Nephron (organoid): ENCODE measurements at regions not wholly inside any gene's neighbourhood (a gene's known extent, or its start where the extent isn't known, plus 50 kb on each side); places are given as distances from the start of the nearest gene placed in this dataset.
A peak's percentile ranks its signal among the peaks of the same experiment; 100 is the strongest.

Experiments used
- H3K27ac Mint-ChIP-seq, 3 experiments: 2 replicates each; pipeline ENCODE4 v1.8.0; 2020; ENCODE audit warnings: mixed read lengths in 3 of 3, mild to moderate bottlenecking in 2 of 3, moderate library complexity in 1 of 3
- H3K27me3 Mint-ChIP-seq: 2 replicates; pipeline ENCODE4 v1.8.0; 2021; ENCODE audit warnings: low read depth, mild to moderate bottlenecking, moderate library complexity, mixed read lengths
- H3K36me3 Mint-ChIP-seq: 2 replicates; pipeline ENCODE4 v1.8.0; 2020; ENCODE audit warnings: low read depth, mixed read lengths
- H3K4me1 Mint-ChIP-seq: 2 replicates; pipeline ENCODE4 v1.8.0; 2020; ENCODE audit warnings: mixed read lengths
- H3K4me3 Mint-ChIP-seq, 3 experiments: 2 replicates each; pipeline ENCODE4 v1.8.0; 2020; ENCODE audit warnings: mild to moderate bottlenecking in 3 of 3, mixed read lengths in 3 of 3, moderate library complexity in 2 of 3
- H3K9me3 Mint-ChIP-seq: 2 replicates; pipeline ENCODE4 v1.8.0; 2020; ENCODE audit warnings: mixed read lengths
- CTCF ChIP-seq, 3 experiments: fragments of 200-600 bp; sonication (generic); IDR thresholded peaks; one replicate each; pipeline ENCODE4 v1.5.0; 2021; ENCODE audit warnings: antibody characterized with exemption in 3 of 3; ENCODE audit not compliant: unreplicated experiment in 3 of 3

- no peaks in the 10 kb centered on the region for H3K27me3 Mint-ChIP-seq
- peaks cover 19% of the 10 kb centered on the region for H3K4me1 Mint-ChIP-seq
- TF ChIP-seq CTCF (IDR thresholded peaks at IDR 0.05; ENCODE audit: unreplicated experiment in 3 of 3), result no peak
- no peak overlapping the region for H3K4me3 Mint-ChIP-seq
- peaks cover 4% of the 10 kb centered on the region for H3K9me3 Mint-ChIP-seq
- H3K27ac Mint-ChIP-seq, result peak overlapping the region; percentile 3 to 59 (median 6)
- no peaks in the 10 kb centered on the region for H3K36me3 Mint-ChIP-seq
Observed at GRCh38 chr20:40294175-40294574, 394.9 kb downstream of the MAFB start.

- peaks cover 4% of the 10 kb centered on the region for H3K9me3 Mint-ChIP-seq
- H3K27me3 Mint-ChIP-seq, result no peaks in the 10 kb centered on the region
- H3K4me3 Mint-ChIP-seq, result no peak overlapping the region
- no peak for TF ChIP-seq CTCF (IDR thresholded peaks at IDR 0.05; ENCODE audit: unreplicated experiment in 3 of 3)
- H3K4me1 Mint-ChIP-seq, result peaks cover 19% of the 10 kb centered on the region
- H3K36me3 Mint-ChIP-seq, result no peaks in the 10 kb centered on the region
- H3K27ac Mint-ChIP-seq, result peak overlapping the region; percentile 3 to 59 (median 6)
Observed at GRCh38 chr20:40293740-40294139, 395.3 kb downstream of the MAFB start.

- Mint-ChIP-seq H3K9me3 (peaks cover 4% of the 10 kb centered on the region), H3K27ac (no peak overlapping the region), H3K36me3 (no peaks in the 10 kb centered on the region), H3K27me3 (no peaks in the 10 kb centered on the region), H3K4me3 (no peak overlapping the region), H3K4me1 (peaks cover 21% of the 10 kb centered on the region)
- TF ChIP-seq CTCF (IDR thresholded peaks at IDR 0.05; ENCODE audit: unreplicated experiment in 3 of 3), result no peak
Observed at GRCh38 chr20:40291493-40292135, 397.4 kb downstream of the MAFB start.

GRCh38 chr20:40287683-40288082 is 401.4 kb downstream of the MAFB start:
- Mint-ChIP-seq H3K27ac (no peak overlapping the region), H3K4me3 (no peak overlapping the region), H3K4me1 (peaks cover 8% of the 10 kb centered on the region), H3K9me3 (no peaks in the 10 kb centered on the region), H3K36me3 (no peaks in the 10 kb centered on the region), H3K27me3 (peaks cover 15% of the 10 kb centered on the region)
- TF ChIP-seq CTCF (IDR thresholded peaks at IDR 0.05; ENCODE audit: unreplicated experiment in 3 of 3), result no peak

- Mint-ChIP-seq H3K4me1 (peaks cover 13% of the 10 kb centered on the region), H3K27me3 (peaks cover 19% of the 10 kb centered on the region), H3K4me3 (no peak overlapping the region), H3K36me3 (no peaks in the 10 kb centered on the region), H3K9me3 (no peaks in the 10 kb centered on the region), H3K27ac (peak overlapping the region in 2 of 3 experiments; percentile 49 to 51)
- TF ChIP-seq CTCF (IDR thresholded peaks at IDR 0.05; ENCODE audit: unreplicated experiment in 3 of 3), result no peak
Observed at GRCh38 chr20:40286975-40287531, 402.0 kb downstream of the MAFB start.

- peaks cover 27% of the 10 kb centered on the region for H3K27me3 Mint-ChIP-seq
- TF ChIP-seq CTCF (IDR thresholded peaks at IDR 0.05; ENCODE audit: unreplicated experiment in 3 of 3), result no peak
- no peaks in the 10 kb centered on the region for H3K9me3 Mint-ChIP-seq
- no peak overlapping the region for H3K4me3 Mint-ChIP-seq
- H3K36me3 Mint-ChIP-seq, result no peaks in the 10 kb centered on the region
- H3K4me1 Mint-ChIP-seq, result peaks cover 29% of the 10 kb centered on the region
- H3K27ac Mint-ChIP-seq, result no peak overlapping the region
Observed at GRCh38 chr20:40284611-40285010, 404.4 kb downstream of the MAFB start.
